ENCODE measurements at regions not wholly inside any gene's neighbourhood (a gene's known extent, or its start where the extent isn't known, plus 50 kb on each side); places are given as distances from the start of the nearest gene placed in this dataset.
"Not testable (repeated sequence)": the region's sequence is repeated elsewhere in the genome, so short reads cannot be mapped to it uniquely, and the experiment has no call there.

DNA sequence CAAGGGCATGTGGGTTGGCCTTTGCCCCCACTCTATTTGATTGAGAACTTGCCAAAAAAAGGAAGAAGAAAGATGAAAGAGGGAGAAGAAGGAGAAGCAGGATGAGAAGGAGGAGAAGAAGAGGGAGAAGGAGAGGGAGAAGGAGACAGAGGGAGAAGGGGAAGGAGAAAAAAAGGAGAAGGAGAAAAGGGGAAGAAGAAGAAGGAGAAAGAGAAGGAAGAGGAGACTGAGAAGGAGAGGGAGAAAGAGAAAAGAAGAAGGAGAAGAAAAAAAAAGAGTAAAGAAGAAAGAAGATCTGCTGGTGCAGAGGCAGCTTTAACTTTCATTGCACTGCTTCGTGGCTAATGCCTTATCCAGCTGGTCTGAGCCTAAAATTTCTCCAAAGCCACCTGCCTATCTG is 144.4 kb downstream of the ZNF22 start:
- not testable (repeated sequence) for ATAC-seq (replicated peaks); H3K27ac Mint-ChIP-seq; H3K4me1 Mint-ChIP-seq; DNase-seq; H3K27me3 Mint-ChIP-seq; H3K9me3 Mint-ChIP-seq; H3K4me3 Mint-ChIP-seq; H3K36me3 Mint-ChIP-seq

DNA sequence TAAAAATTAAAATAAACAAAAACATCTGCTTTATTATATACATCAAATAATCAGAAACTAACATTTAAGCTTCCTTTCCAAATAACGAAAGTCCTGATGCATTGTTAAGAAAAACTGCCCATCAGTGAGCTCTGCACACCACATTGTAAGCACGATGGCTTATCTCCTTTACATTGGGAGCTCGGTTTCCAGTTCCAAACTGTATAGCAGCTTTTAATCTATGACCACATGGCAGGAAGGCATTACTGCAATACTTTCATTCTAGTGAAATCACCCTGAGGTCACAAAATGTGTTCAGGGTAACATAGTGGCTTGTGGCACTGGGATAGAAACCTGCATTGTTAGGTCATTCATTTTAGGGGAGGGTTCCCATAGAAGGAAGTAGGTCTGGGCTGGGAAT is 146.3 kb downstream of the ZNF22 start:
- H3K9me3 Mint-ChIP-seq: no peaks in the 10 kb centered on the region
- DNase-seq (no peak), ATAC-seq (replicated peaks) (no peak)
- no peak overlapping the region for H3K27ac Mint-ChIP-seq
- H3K36me3 Mint-ChIP-seq: no peaks in the 10 kb centered on the region
- no peak overlapping the region for H3K4me3 Mint-ChIP-seq
- H3K4me1 Mint-ChIP-seq: no peaks in the 10 kb centered on the region
- peaks cover 0 to 5% of the 10 kb centered on the region in 2 donors for H3K27me3 Mint-ChIP-seq

DNA sequence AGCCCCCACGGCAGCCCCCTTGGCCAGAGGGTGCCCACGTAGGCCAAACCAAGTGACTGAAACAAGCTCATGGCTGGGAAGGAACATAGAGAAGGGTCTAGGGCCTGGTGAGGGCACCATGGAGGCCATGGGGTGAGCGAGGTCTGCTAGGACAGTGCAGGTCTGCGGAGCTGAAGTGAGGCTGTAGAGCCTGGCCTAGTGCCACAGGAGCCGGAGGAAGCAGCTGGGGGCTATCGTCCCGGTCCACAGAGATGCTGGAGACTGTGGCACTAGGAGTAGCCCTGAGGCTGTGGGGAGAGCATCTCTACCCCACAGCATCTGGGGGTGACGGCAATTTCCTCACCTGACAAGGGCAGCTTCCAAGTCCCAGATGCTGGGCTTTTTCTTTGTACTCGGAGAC is 150.3 kb downstream of the ZNF22 start:
- peaks cover 6 to 10% of the 10 kb centered on the region in 2 donors for H3K27me3 Mint-ChIP-seq
- H3K4me1 Mint-ChIP-seq: no peaks in the 10 kb centered on the region
- ATAC-seq (replicated peaks) (no peak), DNase-seq (no peak)
- H3K36me3 Mint-ChIP-seq: no peaks in the 10 kb centered on the region
- H3K9me3 Mint-ChIP-seq: no peaks in the 10 kb centered on the region
- no peak overlapping the region for H3K27ac Mint-ChIP-seq
- H3K4me3 Mint-ChIP-seq: no peak overlapping the region

DNA sequence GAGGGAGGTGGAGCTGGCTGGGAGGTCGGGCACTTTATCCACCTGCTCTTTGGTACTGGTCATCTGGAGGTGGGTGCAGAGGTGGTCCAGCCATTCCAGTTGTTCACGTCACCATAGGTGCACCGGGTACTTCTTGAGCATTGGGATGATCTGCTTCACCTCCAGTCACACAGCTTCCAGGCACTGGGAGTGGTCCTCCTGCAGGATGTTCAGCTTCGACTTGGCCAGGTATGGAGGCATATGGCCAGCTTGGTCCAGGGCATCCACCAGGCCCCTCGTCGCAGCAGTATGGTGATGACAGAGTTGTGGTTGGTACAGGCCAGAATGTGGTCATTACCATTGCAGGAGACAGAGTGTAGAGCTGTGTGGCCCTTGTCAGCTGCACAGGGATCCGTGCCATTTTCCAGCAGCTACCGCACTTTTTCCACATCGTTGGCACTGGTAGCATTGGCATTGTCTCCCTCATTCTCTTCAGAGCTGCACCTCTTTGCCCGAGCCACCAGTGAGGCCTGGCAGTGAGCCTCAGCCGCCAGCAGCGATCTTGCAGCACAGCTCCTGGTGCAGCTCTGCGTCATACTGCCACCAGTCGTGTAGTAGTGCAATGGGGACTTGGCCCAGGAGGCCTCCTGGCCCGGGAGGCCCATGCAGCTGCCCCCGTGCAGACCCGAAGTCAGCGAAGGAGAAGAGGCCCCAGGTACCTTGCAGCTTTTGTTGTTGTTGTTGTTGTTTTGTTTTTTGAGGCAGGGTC is 150.9 kb downstream of the ZNF22 start:
- Mint-ChIP-seq H3K4me3 (no peak overlapping the region), H3K9me3 (no peaks in the 10 kb centered on the region), H3K27ac (no peak overlapping the region), H3K36me3 (no peaks in the 10 kb centered on the region), H3K4me1 (no peaks in the 10 kb centered on the region), H3K27me3 (peaks cover 8 to 11% of the 10 kb centered on the region in 2 donors)
- no peak for DNase-seq
- ATAC-seq (replicated peaks): no peak

DNA sequence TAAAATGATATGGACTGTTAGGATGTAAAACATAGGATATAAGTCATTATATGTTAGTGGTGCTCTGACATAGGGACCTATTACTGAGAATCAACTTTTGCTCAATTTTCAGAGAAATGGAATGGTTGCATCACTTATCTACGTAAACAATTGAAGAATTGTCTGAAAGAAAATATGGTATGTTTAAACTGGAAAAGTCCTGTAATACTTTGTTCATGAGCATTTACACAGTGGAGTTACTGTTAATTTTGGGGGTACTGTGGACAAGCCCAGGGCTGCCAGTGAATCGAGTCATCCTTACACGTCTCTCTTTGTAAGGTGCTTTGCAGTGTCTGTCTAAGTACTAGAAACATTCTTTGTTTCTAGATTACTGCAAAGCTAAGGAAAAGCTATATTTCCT is 152.0 kb downstream of the ZNF22 start:
- Mint-ChIP-seq H3K4me1 (no peaks in the 10 kb centered on the region), H3K36me3 (no peaks in the 10 kb centered on the region), H3K9me3 (no peaks in the 10 kb centered on the region), H3K4me3 (no peak overlapping the region), H3K27me3 (peaks cover 8 to 11% of the 10 kb centered on the region in 2 donors), H3K27ac (no peak overlapping the region)
- no peak for ATAC-seq (replicated peaks)
- no peak for DNase-seq

DNA sequence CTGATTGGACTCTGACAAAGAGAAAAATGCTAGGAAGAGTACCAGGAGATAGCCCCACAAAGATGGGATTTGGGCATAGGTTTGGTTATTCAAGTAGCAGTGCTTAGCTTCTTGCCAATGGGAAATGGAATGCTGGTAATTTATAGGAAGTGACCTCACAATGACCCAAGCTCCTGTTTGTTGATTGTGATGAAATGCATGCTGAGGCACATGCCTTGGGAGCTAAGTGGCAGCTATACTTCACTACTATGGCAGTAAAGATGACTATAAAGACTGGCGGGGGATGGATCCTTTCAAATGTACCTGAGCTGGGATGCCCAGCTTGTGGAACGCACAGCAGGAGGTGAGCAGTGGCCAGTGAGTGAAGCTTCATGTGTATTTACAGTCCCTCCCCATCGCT is 153.8 kb downstream of the ZNF22 start:
- Mint-ChIP-seq H3K27me3 (peaks cover 8 to 11% of the 10 kb centered on the region in 2 donors), H3K36me3 (no peaks in the 10 kb centered on the region), H3K9me3 (no peaks in the 10 kb centered on the region), H3K4me1 (no peaks in the 10 kb centered on the region), H3K27ac (no peak overlapping the region), H3K4me3 (no peak overlapping the region)
- ATAC-seq (replicated peaks) (no peak), DNase-seq (no peak)

DNA sequence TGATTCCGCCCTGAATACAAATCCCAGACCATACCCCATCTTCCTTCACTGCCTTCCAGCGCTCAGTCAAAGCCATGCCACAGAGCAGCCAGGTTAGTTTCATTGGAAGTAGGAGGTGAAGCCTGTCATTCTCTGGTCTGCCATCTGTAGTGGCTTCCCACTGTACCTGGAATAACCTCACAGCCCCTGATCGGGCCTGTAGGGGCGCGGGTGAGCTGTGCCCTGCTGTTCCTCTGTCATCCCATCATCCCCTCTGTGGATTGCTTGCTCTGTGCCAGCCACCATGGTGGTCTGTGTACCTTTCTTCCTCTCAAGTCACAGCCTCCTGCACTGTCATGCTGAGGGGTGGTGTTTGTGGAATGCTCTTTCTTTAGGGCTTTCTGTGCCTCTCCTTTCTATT is 155.1 kb downstream of the ZNF22 start:
- no peak overlapping the region for H3K27ac Mint-ChIP-seq

DNA sequence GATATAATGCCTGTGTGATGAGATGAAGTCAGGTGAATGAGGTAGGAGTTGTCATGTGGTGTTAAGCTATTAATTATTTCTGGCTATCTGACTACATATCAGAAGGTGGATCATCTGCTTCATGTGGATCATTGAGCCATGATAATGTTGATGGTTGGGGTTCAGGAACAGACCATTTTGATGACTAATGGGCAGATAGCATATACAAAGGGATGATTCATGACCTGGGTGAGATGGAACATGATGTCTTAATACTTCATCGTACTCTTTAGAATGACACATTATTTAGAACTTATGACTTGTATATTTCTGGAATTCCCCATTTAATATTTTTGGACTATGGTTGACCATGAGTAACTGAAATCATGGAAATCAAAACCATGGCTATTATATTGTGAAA is 155.1 kb downstream of the OR13A1 start:
- H3K4me3 Mint-ChIP-seq: no peak overlapping the region
- H3K36me3 Mint-ChIP-seq: no peaks in the 10 kb centered on the region
- peak in 1 of 2 donors; percentile 42 for ATAC-seq (replicated peaks)
- no peak for DNase-seq
- H3K4me1 Mint-ChIP-seq: peaks cover 8 to 25% of the 10 kb centered on the region in 2 donors
- H3K9me3 Mint-ChIP-seq: no peaks in the 10 kb centered on the region
- H3K27me3 Mint-ChIP-seq: peaks cover 8 to 14% of the 10 kb centered on the region in 2 donors
- H3K27ac Mint-ChIP-seq: no peak overlapping the region

More for the DNA sequence above, 155.1 kb downstream of the ZNF22 start:
- peaks cover 8 to 11% of the 10 kb centered on the region in 2 donors for H3K27me3 Mint-ChIP-seq
- no peaks in the 10 kb centered on the region for H3K36me3 Mint-ChIP-seq
- DNase-seq (no peak), ATAC-seq (replicated peaks) (no peak)
- no peaks in the 10 kb centered on the region for H3K9me3 Mint-ChIP-seq
- H3K4me3 Mint-ChIP-seq: no peak overlapping the region
- H3K4me1 Mint-ChIP-seq: peaks cover 2% of the 10 kb centered on the region in 2 donors

DNA sequence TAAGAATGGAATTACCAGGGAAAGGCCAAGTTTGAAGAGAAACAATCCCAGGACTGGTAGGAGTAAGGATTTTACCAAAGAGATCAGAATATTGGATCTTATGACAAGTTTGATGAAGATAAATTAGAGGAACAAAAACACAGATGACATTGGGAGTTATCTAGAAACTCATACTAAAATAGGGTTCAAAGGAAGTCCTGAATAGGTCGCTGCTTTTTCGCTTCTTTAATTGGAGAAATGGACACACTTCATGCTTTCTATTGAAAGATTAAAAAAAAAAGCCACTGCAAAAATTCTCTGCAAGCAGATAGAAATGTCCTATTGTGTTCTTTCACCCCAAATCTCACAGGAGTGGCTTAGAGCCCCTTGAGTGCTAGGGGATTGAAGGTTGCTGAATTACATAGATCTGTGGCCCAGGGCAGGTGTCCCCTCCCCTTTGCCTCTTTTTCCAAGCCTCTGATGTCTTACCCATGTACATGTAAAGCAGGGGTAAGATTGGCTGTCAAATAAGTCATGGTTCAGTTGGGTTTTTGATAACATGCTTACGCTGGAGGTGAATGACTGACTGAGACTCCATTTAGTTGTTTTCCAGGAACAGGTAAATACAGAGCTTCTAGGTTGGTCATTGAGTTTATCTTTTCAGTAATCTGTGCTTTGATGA is 152.0 kb downstream of the OR13A1 start:
- no peak for DNase-seq
- Mint-ChIP-seq H3K27me3 (peaks cover 0 to 6% of the 10 kb centered on the region in 2 donors), H3K27ac (peak overlapping the region; percentile 9), H3K4me3 (peak overlapping the region in 1 of 2 donors; percentile 50), H3K4me1 (peaks cover 8 to 25% of the 10 kb centered on the region in 2 donors), H3K9me3 (no peaks in the 10 kb centered on the region), H3K36me3 (no peaks in the 10 kb centered on the region)
- peak; percentile 69 to 83 for ATAC-seq (replicated peaks)

DNA sequence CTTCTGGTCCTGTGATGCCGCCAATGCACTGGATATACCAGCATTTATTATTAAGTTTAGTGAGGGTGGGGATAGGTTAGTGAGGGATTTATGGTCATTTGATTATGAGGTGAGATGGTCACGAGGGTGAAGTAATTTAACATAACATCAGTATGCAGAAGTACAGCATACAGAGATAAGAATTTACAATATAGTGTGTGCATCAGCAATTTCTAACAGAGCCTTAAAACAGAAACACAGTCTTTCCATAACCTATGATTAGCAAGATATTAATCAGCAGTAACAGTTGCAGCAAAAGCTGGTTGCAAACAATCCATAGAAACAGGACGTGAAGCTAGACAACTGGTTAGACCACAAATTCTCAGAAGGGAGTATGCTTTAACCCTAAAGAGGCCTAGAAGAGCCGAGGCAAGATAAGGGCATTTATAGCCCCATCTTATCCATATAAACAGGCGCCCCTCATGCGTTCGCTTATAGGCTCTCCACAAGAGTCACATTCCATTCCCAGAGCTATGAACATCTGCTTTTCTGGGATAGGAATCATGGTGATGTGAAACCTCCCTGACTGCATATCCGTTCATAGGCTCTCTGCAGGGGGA is 139.8 kb downstream of the OR13A1 start:
- not testable (repeated sequence) for DNase-seq; H3K27ac Mint-ChIP-seq; ATAC-seq (replicated peaks); H3K4me1 Mint-ChIP-seq; H3K27me3 Mint-ChIP-seq; H3K36me3 Mint-ChIP-seq; H3K9me3 Mint-ChIP-seq; H3K4me3 Mint-ChIP-seq

DNA sequence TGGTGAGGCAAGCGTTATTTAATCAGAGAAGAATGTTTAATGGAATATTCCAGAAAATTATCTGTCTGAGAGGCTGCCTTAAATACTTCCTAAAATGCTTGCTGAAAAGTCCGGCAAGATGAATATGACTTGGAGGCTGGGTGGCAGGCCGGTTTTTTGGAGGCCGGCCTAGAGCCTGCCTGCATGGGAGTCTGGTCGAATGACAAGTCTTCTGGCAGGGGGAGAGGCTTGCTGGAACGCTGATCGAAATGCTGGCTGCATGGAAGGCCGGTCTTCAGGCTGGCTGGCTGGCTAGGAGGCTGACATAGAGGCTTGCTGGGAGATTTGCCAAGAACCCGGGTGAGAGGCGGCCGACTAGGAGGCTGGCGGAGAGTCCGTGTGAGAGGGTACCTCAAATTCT is 135.7 kb downstream of the OR13A1 start:
- H3K4me1 Mint-ChIP-seq: no peaks in the 10 kb centered on the region
- H3K4me3 Mint-ChIP-seq: no peak overlapping the region
- peaks cover 0 to 3% of the 10 kb centered on the region in 2 donors for H3K27me3 Mint-ChIP-seq
- ATAC-seq (replicated peaks) (no peak), DNase-seq (no peak)
- H3K9me3 Mint-ChIP-seq: no peaks in the 10 kb centered on the region
- H3K27ac Mint-ChIP-seq: no peak overlapping the region
- H3K36me3 Mint-ChIP-seq: no peaks in the 10 kb centered on the region

DNA sequence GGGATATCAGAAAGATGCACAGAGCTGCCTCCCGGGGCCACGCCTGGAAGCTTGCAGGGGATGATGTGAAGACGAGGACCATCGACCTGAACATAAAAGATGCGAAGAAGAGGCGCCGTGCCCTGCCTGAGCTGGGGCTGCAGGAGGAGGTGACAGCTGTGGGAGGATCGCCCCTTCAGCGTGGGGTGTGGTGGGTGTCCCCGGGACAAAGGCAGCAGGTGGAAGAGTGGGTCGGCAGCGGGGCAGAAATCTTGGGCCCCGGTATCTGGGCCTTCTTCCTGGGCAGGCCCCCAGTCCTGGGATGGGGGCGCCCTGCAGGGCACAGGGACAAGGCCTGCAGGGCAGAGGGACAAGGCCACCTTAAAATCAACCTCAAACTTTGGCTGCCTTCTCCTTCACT is 134.9 kb downstream of the OR13A1 start:
- H3K36me3 Mint-ChIP-seq: no peaks in the 10 kb centered on the region
- peaks cover 0 to 3% of the 10 kb centered on the region in 2 donors for H3K27me3 Mint-ChIP-seq
- no peak overlapping the region for H3K4me3 Mint-ChIP-seq
- DNase-seq (no peak), ATAC-seq (replicated peaks) (no peak)
- H3K9me3 Mint-ChIP-seq: no peaks in the 10 kb centered on the region
- H3K27ac Mint-ChIP-seq: no peak overlapping the region
- no peaks in the 10 kb centered on the region for H3K4me1 Mint-ChIP-seq

DNA sequence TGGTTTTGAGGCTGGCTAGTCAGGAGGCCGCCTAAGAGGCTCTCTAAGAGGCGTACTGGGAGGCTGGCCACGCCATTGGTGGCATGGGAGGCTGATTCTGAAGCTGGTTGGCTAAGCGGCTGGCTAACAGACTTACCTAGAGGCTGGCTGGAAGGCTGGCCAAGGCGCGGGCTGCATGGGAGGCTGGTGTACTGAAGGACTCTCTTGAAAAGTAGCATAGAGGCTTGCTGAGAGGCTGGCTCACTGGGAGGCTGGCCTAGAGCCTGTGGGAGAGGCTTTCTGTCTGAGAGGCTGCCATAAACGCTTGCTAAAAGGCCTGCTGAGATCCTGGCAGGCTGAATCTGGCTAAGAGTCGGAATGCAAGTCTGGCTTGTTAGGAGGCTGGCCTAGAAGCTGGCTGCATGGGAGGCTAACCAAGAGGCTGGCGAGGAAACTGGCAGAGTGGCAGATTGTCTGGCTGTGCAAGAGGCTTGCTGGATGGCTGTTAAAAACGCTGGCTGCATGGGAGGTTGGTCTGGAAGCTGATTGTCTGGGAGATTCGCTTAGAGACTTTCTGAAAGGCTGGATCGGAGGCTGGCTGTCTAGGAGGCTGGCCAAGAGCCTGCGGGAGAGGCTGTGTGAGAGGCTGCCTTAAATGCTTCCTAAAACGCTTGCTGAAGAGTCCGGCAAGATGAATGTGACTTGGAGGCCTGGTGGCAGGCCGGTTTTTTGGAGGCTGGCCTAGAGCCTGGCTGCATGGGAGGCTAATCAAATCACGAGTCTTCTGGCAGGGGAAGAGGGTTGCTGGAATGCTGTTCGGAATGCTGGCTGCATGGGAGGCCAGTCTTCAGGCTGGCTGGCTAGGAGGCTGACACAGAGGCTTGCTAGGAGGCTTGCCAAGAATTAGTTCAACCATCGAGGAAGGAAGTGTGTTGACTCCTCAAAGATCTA is 134.2 kb downstream of the OR13A1 start:
- ATAC-seq (replicated peaks): no peak
- Mint-ChIP-seq H3K36me3 (no peaks in the 10 kb centered on the region), H3K27me3 (peaks cover 0 to 3% of the 10 kb centered on the region in 2 donors), H3K27ac (no peak overlapping the region), H3K4me3 (no peak overlapping the region), H3K4me1 (no peaks in the 10 kb centered on the region), H3K9me3 (no peaks in the 10 kb centered on the region)
- DNase-seq: no peak

DNA sequence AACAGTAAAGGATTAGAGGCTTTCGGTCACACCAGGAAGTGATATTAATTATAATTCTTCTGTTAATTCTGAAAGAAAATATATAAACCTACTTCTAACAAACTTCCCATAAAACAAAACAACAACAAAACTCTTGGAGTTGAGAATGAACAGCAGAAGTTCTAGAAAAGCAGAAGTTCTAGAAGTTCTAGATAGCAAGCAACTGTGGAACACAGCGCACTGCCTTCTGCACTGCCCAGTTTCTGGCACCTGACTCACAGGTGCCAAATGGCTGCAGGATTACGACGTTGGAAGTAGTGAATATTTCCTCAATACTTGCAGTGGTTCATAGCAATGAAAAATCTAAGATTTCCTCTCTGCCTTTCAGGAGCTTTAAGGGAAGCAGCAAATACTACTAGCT is 132.2 kb downstream of the OR13A1 start:
- no peak overlapping the region for H3K27ac Mint-ChIP-seq

More for the DNA sequence above, 132.2 kb downstream of the OR13A1 start:
- H3K36me3 Mint-ChIP-seq: no peaks in the 10 kb centered on the region
- H3K9me3 Mint-ChIP-seq: no peaks in the 10 kb centered on the region
- peaks cover 0 to 3% of the 10 kb centered on the region in 2 donors for H3K27me3 Mint-ChIP-seq
- no peak overlapping the region for H3K4me3 Mint-ChIP-seq
- H3K4me1 Mint-ChIP-seq: no peaks in the 10 kb centered on the region
- no peak for ATAC-seq (replicated peaks)
- DNase-seq: no peak
